ENCODE measurements at regions not wholly inside any gene's neighbourhood (a gene's known extent, or its start where the extent isn't known, plus 50 kb on each side); places are given as distances from the start of the nearest gene placed in this dataset.

GRCh38 chr14:71212683-71213107, 305.4 kb downstream of the PCNX1 start:
- Mint-ChIP-seq H3K4me3 (no peak overlapping the region), H3K27ac (no peak overlapping the region), H3K4me1 (ENCODE audit: low read depth) (no peaks in the 10 kb centered on the region)

GRCh38 chr14:71214241-71214640, 307.0 kb downstream of the PCNX1 start:
- Mint-ChIP-seq H3K27me3 (no peaks in the 10 kb centered on the region), H3K27ac (no peak overlapping the region), H3K4me3 (no peak overlapping the region), H3K9me3 (ENCODE audit: low read depth) (no peaks in the 10 kb centered on the region), H3K4me1 (ENCODE audit: low read depth) (peaks cover 12% of the 10 kb centered on the region), H3K36me3 (peaks cover 5% of the 10 kb centered on the region)

More at GRCh38 chr14:71212683-71213107, 305.4 kb downstream of the PCNX1 start:
- H3K9me3 Mint-ChIP-seq (ENCODE audit: low read depth), result no peaks in the 10 kb centered on the region
- H3K27me3 Mint-ChIP-seq, result no peaks in the 10 kb centered on the region
- peaks cover 5% of the 10 kb centered on the region for H3K36me3 Mint-ChIP-seq

- H3K4me3 Mint-ChIP-seq, result no peak overlapping the region
- H3K9me3 Mint-ChIP-seq (ENCODE audit: low read depth), result no peaks in the 10 kb centered on the region
- H3K4me1 Mint-ChIP-seq (ENCODE audit: low read depth), result peaks cover 12% of the 10 kb centered on the region
- no peaks in the 10 kb centered on the region for H3K27me3 Mint-ChIP-seq
- H3K27ac Mint-ChIP-seq, result no peak overlapping the region
- peaks cover 5% of the 10 kb centered on the region for H3K36me3 Mint-ChIP-seq
These were observed 313.2 kb downstream of the PCNX1 start for GRCh38 chr14:71220462-71220861.

- Mint-ChIP-seq H3K9me3 (ENCODE audit: low read depth) (no peaks in the 10 kb centered on the region), H3K36me3 (peaks cover 5% of the 10 kb centered on the region), H3K27me3 (no peaks in the 10 kb centered on the region), H3K4me3 (no peak overlapping the region), H3K4me1 (ENCODE audit: low read depth) (peaks cover 12% of the 10 kb centered on the region), H3K27ac (no peak overlapping the region)
These were observed 313.9 kb downstream of the PCNX1 start for GRCh38 chr14:71221119-71221518.

GRCh38 chr14:71225113-71225512, 317.9 kb downstream of the PCNX1 start:
- no peak overlapping the region for H3K27ac Mint-ChIP-seq
- H3K4me1 Mint-ChIP-seq (ENCODE audit: low read depth), result no peaks in the 10 kb centered on the region
- H3K36me3 Mint-ChIP-seq, result no peaks in the 10 kb centered on the region
- H3K27me3 Mint-ChIP-seq, result no peaks in the 10 kb centered on the region
- no peak overlapping the region for H3K4me3 Mint-ChIP-seq
- H3K9me3 Mint-ChIP-seq (ENCODE audit: low read depth), result no peaks in the 10 kb centered on the region

GRCh38 chr14:71228711-71229110, 321.5 kb downstream of the PCNX1 start:
- Mint-ChIP-seq H3K9me3 (ENCODE audit: low read depth) (no peaks in the 10 kb centered on the region), H3K27ac (no peak overlapping the region)

GRCh38 chr14:71229875-71230274, 322.6 kb downstream of the PCNX1 start:
- Mint-ChIP-seq H3K36me3 (no peaks in the 10 kb centered on the region), H3K27me3 (no peaks in the 10 kb centered on the region), H3K4me3 (no peak overlapping the region), H3K27ac (no peak overlapping the region), H3K9me3 (ENCODE audit: low read depth) (no peaks in the 10 kb centered on the region), H3K4me1 (ENCODE audit: low read depth) (no peaks in the 10 kb centered on the region)

More at GRCh38 chr14:71228711-71229110, 321.5 kb downstream of the PCNX1 start:
- Mint-ChIP-seq H3K4me3 (no peak overlapping the region), H3K36me3 (no peaks in the 10 kb centered on the region), H3K4me1 (ENCODE audit: low read depth) (no peaks in the 10 kb centered on the region), H3K27me3 (no peaks in the 10 kb centered on the region)

GRCh38 chr14:71230897-71231296, 323.6 kb downstream of the PCNX1 start:
- H3K4me1 Mint-ChIP-seq (ENCODE audit: low read depth), result no peaks in the 10 kb centered on the region
- H3K36me3 Mint-ChIP-seq, result no peaks in the 10 kb centered on the region
- H3K4me3 Mint-ChIP-seq, result no peak overlapping the region
- no peak overlapping the region for H3K27ac Mint-ChIP-seq
- H3K9me3 Mint-ChIP-seq (ENCODE audit: low read depth), result no peaks in the 10 kb centered on the region
- no peaks in the 10 kb centered on the region for H3K27me3 Mint-ChIP-seq

- no peaks in the 10 kb centered on the region for H3K36me3 Mint-ChIP-seq
- H3K9me3 Mint-ChIP-seq (ENCODE audit: low read depth), result no peaks in the 10 kb centered on the region
- H3K27ac Mint-ChIP-seq, result no peak overlapping the region
- no peaks in the 10 kb centered on the region for H3K27me3 Mint-ChIP-seq
- H3K4me1 Mint-ChIP-seq (ENCODE audit: low read depth), result no peaks in the 10 kb centered on the region
- no peak overlapping the region for H3K4me3 Mint-ChIP-seq
These were observed 324.5 kb downstream of the PCNX1 start for GRCh38 chr14:71231521-71232393.

GRCh38 chr14:71232506-71232905, 325.2 kb downstream of the PCNX1 start:
- H3K4me1 Mint-ChIP-seq (ENCODE audit: low read depth), result no peaks in the 10 kb centered on the region
- no peak overlapping the region for H3K27ac Mint-ChIP-seq
- H3K36me3 Mint-ChIP-seq, result no peaks in the 10 kb centered on the region
- no peaks in the 10 kb centered on the region for H3K9me3 Mint-ChIP-seq (ENCODE audit: low read depth)
- H3K27me3 Mint-ChIP-seq, result no peaks in the 10 kb centered on the region
- H3K4me3 Mint-ChIP-seq, result no peak overlapping the region

GRCh38 chr14:71235875-71236274, 328.6 kb downstream of the PCNX1 start:
- Mint-ChIP-seq H3K4me3 (no peak overlapping the region), H3K9me3 (ENCODE audit: low read depth) (no peaks in the 10 kb centered on the region), H3K36me3 (no peaks in the 10 kb centered on the region), H3K27ac (no peak overlapping the region), H3K27me3 (no peaks in the 10 kb centered on the region), H3K4me1 (ENCODE audit: low read depth) (peaks cover 8% of the 10 kb centered on the region)

- Mint-ChIP-seq H3K4me1 (ENCODE audit: low read depth) (peaks cover 11% of the 10 kb centered on the region), H3K36me3 (no peaks in the 10 kb centered on the region), H3K4me3 (no peak overlapping the region), H3K27me3 (no peaks in the 10 kb centered on the region), H3K27ac (no peak overlapping the region), H3K9me3 (ENCODE audit: low read depth) (no peaks in the 10 kb centered on the region)
These were observed 329.2 kb downstream of the PCNX1 start for GRCh38 chr14:71236487-71236886.

- Mint-ChIP-seq H3K9me3 (ENCODE audit: low read depth) (no peaks in the 10 kb centered on the region), H3K27ac (no peak overlapping the region), H3K4me3 (no peak overlapping the region), H3K4me1 (ENCODE audit: low read depth) (peaks cover 11% of the 10 kb centered on the region), H3K36me3 (no peaks in the 10 kb centered on the region), H3K27me3 (no peaks in the 10 kb centered on the region)
These were observed 330.3 kb downstream of the PCNX1 start for GRCh38 chr14:71237556-71237955.

- Mint-ChIP-seq H3K9me3 (ENCODE audit: low read depth) (no peaks in the 10 kb centered on the region), H3K27me3 (no peaks in the 10 kb centered on the region), H3K27ac (no peak overlapping the region), H3K4me3 (no peak overlapping the region), H3K4me1 (ENCODE audit: low read depth) (peaks cover 11% of the 10 kb centered on the region), H3K36me3 (no peaks in the 10 kb centered on the region)
These were observed 331.6 kb downstream of the PCNX1 start for GRCh38 chr14:71238835-71239234.

GRCh38 chr14:71240171-71240570, 332.9 kb downstream of the PCNX1 start:
- H3K4me1 Mint-ChIP-seq (ENCODE audit: low read depth), result peaks cover 18% of the 10 kb centered on the region
- no peaks in the 10 kb centered on the region for H3K27me3 Mint-ChIP-seq
- H3K9me3 Mint-ChIP-seq (ENCODE audit: low read depth), result no peaks in the 10 kb centered on the region
- H3K36me3 Mint-ChIP-seq, result no peaks in the 10 kb centered on the region
- H3K4me3 Mint-ChIP-seq, result no peak overlapping the region
- H3K27ac Mint-ChIP-seq, result no peak overlapping the region
